Endothelial cell of umbilical vein (primary cell): ENCODE measurements at regions not wholly inside any gene's neighbourhood (a gene's known extent, or its start where the extent isn't known, plus 50 kb on each side); places are given as distances from the start of the nearest gene placed in this dataset.

ENCODE experiments used
- CTCF ChIP-seq, 2 donors: IDR thresholded peaks; 1 replicate in 1 of 2; 2 replicates in 1 of 2; pipeline ENCODE4 v1.5.1; 2011; ENCODE audit warnings: low read length in 2 of 2, mild to moderate bottlenecking in 2 of 2, moderate library complexity in 2 of 2, control low read depth in 1 of 2, inconsistent platforms in 1 of 2, low read depth in 1 of 2; ENCODE audit not compliant: insufficient read depth in 1 of 2; ENCODE audit errors: extremely low read depth in 1 of 2
- EZH2 ChIP-seq: IDR thresholded peaks from 2 replicates; pipeline ENCODE4 v1.6.1; 2012; ENCODE audit warnings: borderline replicate concordance, low read depth, mild to moderate bottlenecking, moderate library complexity, low read length, inconsistent platforms; ENCODE audit not compliant: severe bottlenecking
- GATA2 ChIP-seq: IDR thresholded peaks from 2 replicates; pipeline ENCODE4 v1.7.0; 2011; ENCODE audit warnings: low read depth, mild to moderate bottlenecking, moderate library complexity, mixed read lengths, low read length; ENCODE audit not compliant: insufficient read length, insufficient read depth
- MYC ChIP-seq: IDR thresholded peaks from one replicate; pipeline ENCODE4 v1.6.1; 2011; ENCODE audit warnings: mild to moderate bottlenecking, low read depth, low read length
- POLR2A ChIP-seq: IDR thresholded peaks from 2 replicates; pipeline ENCODE4 v1.6.1; 2012; ENCODE audit warnings: low read depth, mild to moderate bottlenecking, control low read depth, low read length

GRCh38 chr2:16141641-16141921, 201.2 kb downstream of the MYCN start:
- no peak for TF ChIP-seq CTCF (IDR thresholded peaks at IDR 0.05; ENCODE audit: extremely low read depth in 1 of 2, insufficient read depth in 1 of 2, low read depth in 1 of 2, low read length in 2 of 2)
- no peak for TF ChIP-seq GATA2
- TF ChIP-seq POLR2A = no peak
- TF ChIP-seq MYC = no peak
- TF ChIP-seq EZH2 = no peak
